RWPE2 (cell line): ENCODE measurements at regions not wholly inside any gene's neighbourhood (a gene's known extent, or its start where the extent isn't known, plus 50 kb on each side); places are given as distances from the start of the nearest gene placed in this dataset.

Experiments
- ATAC-seq: fragments of 200-7000 bp; cut with Tn5 transposase; 3 replicates; pipeline ENCODE4 v1.9.1; 2021; ENCODE audit warnings: low read depth
- DNase-seq: peaks from one replicate; pipeline ENCODE4 v3.0.0-alpha.2; 2020; ENCODE audit warnings: low spot score
- H3K27ac ChIP-seq: fragments of 450-650 bp; 2 replicates; pipeline ENCODE4 v1.5.1; 2017; ENCODE audit warnings: mild to moderate bottlenecking; ENCODE audit not compliant: poor library complexity, severe bottlenecking
- H3K27me3 ChIP-seq: fragments of 250-450 bp; sonication (Bioruptor Pico); 2 replicates; pipeline ENCODE4 v1.5.1; 2021; ENCODE audit warnings: mild to moderate bottlenecking, moderate library complexity; ENCODE audit not compliant: insufficient read depth, poor library complexity, severe bottlenecking
- H3K36me3 ChIP-seq: fragments of 250-450 bp; sonication (Bioruptor Pico); 2 replicates; pipeline ENCODE4 v1.5.1; 2020; ENCODE audit warnings: low read depth, mild to moderate bottlenecking, moderate library complexity
- H3K4me1 ChIP-seq: fragments of 250-450 bp; sonication (Bioruptor Pico); 2 replicates; pipeline ENCODE4 v1.5.1; 2021; ENCODE audit warnings: mild to moderate bottlenecking, moderate library complexity; ENCODE audit not compliant: insufficient read depth, poor library complexity, severe bottlenecking
- H3K4me3 ChIP-seq: fragments of 250-450 bp; sonication (Bioruptor Pico); 2 replicates; pipeline ENCODE4 v1.5.1; 2021; ENCODE audit warnings: mild to moderate bottlenecking, moderate library complexity; ENCODE audit not compliant: severe bottlenecking
- H3K9me3 ChIP-seq: fragments of 250-450 bp; sonication (Bioruptor Pico); 2 replicates; pipeline ENCODE4 v1.5.1; 2021; ENCODE audit warnings: mild to moderate bottlenecking, moderate library complexity; ENCODE audit not compliant: severe bottlenecking
- CTCF ChIP-seq: fragments of 450-650 bp; IDR thresholded peaks from one replicate; pipeline ENCODE4 v1.5.1; 2017; ENCODE audit warnings: mild to moderate bottlenecking, moderate library complexity; ENCODE audit not compliant: poor library complexity, severe bottlenecking

GRCh38 chr3:124496061-124496460 lies 234.2 kb upstream of the UMPS start:
- H3K4me3 ChIP-seq, result no peak overlapping the region
- ATAC-seq (no peak), DNase-seq (no peak)
- H3K4me1 ChIP-seq, result no peaks in the 10 kb centered on the region
- peaks cover 13% of the 10 kb centered on the region for H3K27me3 ChIP-seq
- H3K36me3 ChIP-seq, result no peaks in the 10 kb centered on the region
- TF ChIP-seq CTCF, result no peak
- no peaks in the 10 kb centered on the region for H3K9me3 ChIP-seq
- H3K27ac ChIP-seq, result no peak overlapping the region

GRCh38 chr3:124497487-124497886 lies 232.8 kb upstream of the UMPS start:
- Histone ChIP-seq H3K27me3 (peaks cover 20% of the 10 kb centered on the region), H3K4me3 (no peak overlapping the region), H3K27ac (no peak overlapping the region), H3K36me3 (no peaks in the 10 kb centered on the region), H3K4me1 (no peaks in the 10 kb centered on the region), H3K9me3 (no peaks in the 10 kb centered on the region)
- no peak for TF ChIP-seq CTCF
- ATAC-seq (no peak), DNase-seq (no peak)

GRCh38 chr3:124498891-124499290 lies 231.4 kb upstream of the UMPS start:
- Histone ChIP-seq H3K36me3 (no peaks in the 10 kb centered on the region), H3K4me1 (no peaks in the 10 kb centered on the region), H3K27me3 (peaks cover 20% of the 10 kb centered on the region), H3K9me3 (no peaks in the 10 kb centered on the region), H3K27ac (no peak overlapping the region), H3K4me3 (no peak overlapping the region)
- ATAC-seq, result no peak; the same call in 2 of the 3 replicates
- no peak for TF ChIP-seq CTCF
- no peak for DNase-seq

GRCh38 chr3:124504332-124505059 lies 225.8 kb upstream of the UMPS start:
- H3K27ac ChIP-seq, result no peak overlapping the region
- no peak for TF ChIP-seq CTCF
- no peak for DNase-seq
- ATAC-seq, result peak; percentile 27; the same call in 1 of the 3 replicates
- no peak overlapping the region for H3K4me3 ChIP-seq
- peaks cover 20% of the 10 kb centered on the region for H3K27me3 ChIP-seq
- no peaks in the 10 kb centered on the region for H3K36me3 ChIP-seq
- H3K4me1 ChIP-seq, result no peaks in the 10 kb centered on the region
- H3K9me3 ChIP-seq, result no peaks in the 10 kb centered on the region

GRCh38 chr3:124509884-124510283 lies 220.4 kb upstream of the UMPS start:
- DNase-seq, result no peak
- no peak for ATAC-seq
- Histone ChIP-seq H3K9me3 (no peaks in the 10 kb centered on the region), H3K4me1 (no peaks in the 10 kb centered on the region), H3K27me3 (no peaks in the 10 kb centered on the region), H3K36me3 (no peaks in the 10 kb centered on the region), H3K4me3 (no peak overlapping the region), H3K27ac (no peak overlapping the region)
- no peak for TF ChIP-seq CTCF
